ENCODE measurements at regions not wholly inside any gene's neighbourhood (a gene's known extent, or its start where the extent isn't known, plus 50 kb on each side); places are given as distances from the start of the nearest gene placed in this dataset.

DNA sequence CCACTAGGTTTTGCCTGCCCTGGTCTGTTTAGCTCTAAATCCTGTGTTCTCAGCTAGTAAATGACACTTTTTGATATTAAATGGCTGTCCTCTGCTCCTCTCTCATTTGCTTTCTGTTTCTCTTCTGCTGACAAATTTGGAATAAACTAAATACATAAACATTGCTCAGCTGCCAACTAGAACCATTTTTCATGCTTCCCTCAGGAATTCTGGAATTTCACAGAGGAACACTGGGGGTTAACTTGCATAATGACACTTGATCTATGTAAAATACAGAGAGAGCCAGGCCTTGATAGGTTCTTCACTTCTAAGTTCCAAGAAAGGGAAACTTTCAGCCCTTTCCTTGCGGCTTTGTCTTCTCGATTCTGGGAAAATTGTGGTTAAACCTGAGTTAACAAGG is 450.6 kb upstream of the ST6GAL2 start:
- TF ChIP-seq, protein P1, sequence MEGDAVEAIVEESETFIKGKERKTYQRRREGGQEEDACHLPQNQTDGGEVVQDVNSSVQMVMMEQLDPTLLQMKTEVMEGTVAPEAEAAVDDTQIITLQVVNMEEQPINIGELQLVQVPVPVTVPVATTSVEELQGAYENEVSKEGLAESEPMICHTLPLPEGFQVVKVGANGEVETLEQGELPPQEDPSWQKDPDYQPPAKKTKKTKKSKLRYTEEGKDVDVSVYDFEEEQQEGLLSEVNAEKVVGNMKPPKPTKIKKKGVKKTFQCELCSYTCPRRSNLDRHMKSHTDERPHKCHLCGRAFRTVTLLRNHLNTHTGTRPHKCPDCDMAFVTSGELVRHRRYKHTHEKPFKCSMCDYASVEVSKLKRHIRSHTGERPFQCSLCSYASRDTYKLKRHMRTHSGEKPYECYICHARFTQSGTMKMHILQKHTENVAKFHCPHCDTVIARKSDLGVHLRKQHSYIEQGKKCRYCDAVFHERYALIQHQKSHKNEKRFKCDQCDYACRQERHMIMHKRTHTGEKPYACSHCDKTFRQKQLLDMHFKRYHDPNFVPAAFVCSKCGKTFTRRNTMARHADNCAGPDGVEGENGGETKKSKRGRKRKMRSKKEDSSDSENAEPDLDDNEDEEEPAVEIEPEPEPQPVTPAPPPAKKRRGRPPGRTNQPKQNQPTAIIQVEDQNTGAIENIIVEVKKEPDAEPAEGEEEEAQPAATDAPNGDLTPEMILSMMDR (IDR thresholded peaks at IDR 0.05), result no peak
- no peak for TF ChIP-seq POLR2A (IDR thresholded peaks at IDR 0.05)

All from esophagus squamous epithelium (tissue), 4 donors.